Stimulated activated memory B cell treated with anti-CD40 and anti-IgM and Interleukin-4, amounts not matched to agents 10 μg/mL and 1 μg/mL and 100 μg/mL, for 72 hours (primary cell): ENCODE measurements at regions not wholly inside any gene's neighbourhood (a gene's known extent, or its start where the extent isn't known, plus 50 kb on each side); places are given as distances from the start of the nearest gene placed in this dataset.

Source experiments
- ATAC-seq: fragments of 150-1000 bp; cut with Tn5 transposase; 2 replicates; pipeline ENCODE4 v1.10.0; 2021
- H3K27ac Mint-ChIP-seq: one replicate; pipeline ENCODE4 v1.8.0; 2022; ENCODE audit warnings: mild to moderate bottlenecking, mixed read lengths
- H3K27me3 Mint-ChIP-seq: one replicate; pipeline ENCODE4 v1.8.0; 2022; ENCODE audit warnings: mixed read lengths
- H3K36me3 Mint-ChIP-seq: one replicate; pipeline ENCODE4 v1.8.0; 2022; ENCODE audit warnings: mixed read lengths
- H3K4me1 Mint-ChIP-seq: one replicate; pipeline ENCODE4 v1.8.0; 2022; ENCODE audit warnings: mixed read lengths
- H3K4me3 Mint-ChIP-seq: one replicate; pipeline ENCODE4 v1.8.0; 2022; ENCODE audit warnings: mild to moderate bottlenecking, moderate library complexity, mixed read lengths
- H3K9me3 Mint-ChIP-seq: one replicate; pipeline ENCODE4 v1.8.0; 2022; ENCODE audit warnings: mixed read lengths

- Mint-ChIP-seq H3K27me3 (no peaks in the 10 kb centered on the region), H3K9me3 (no peaks in the 10 kb centered on the region), H3K27ac (no peak overlapping the region), H3K4me3 (no peak overlapping the region), H3K4me1 (peaks cover 6% of the 10 kb centered on the region), H3K36me3 (no peaks in the 10 kb centered on the region)
- ATAC-seq: no peak
Measured at GRCh38 chrX:45784590-45784989, 583.9 kb upstream of the DIPK2B start.

GRCh38 chrX:45783002-45783401 lies 582.3 kb upstream of the DIPK2B start:
- ATAC-seq: no peak
- Mint-ChIP-seq H3K9me3 (no peaks in the 10 kb centered on the region), H3K27ac (peak overlapping the region; percentile 74), H3K36me3 (no peaks in the 10 kb centered on the region), H3K27me3 (no peaks in the 10 kb centered on the region), H3K4me1 (peaks cover 6% of the 10 kb centered on the region), H3K4me3 (no peak overlapping the region)

DNA sequence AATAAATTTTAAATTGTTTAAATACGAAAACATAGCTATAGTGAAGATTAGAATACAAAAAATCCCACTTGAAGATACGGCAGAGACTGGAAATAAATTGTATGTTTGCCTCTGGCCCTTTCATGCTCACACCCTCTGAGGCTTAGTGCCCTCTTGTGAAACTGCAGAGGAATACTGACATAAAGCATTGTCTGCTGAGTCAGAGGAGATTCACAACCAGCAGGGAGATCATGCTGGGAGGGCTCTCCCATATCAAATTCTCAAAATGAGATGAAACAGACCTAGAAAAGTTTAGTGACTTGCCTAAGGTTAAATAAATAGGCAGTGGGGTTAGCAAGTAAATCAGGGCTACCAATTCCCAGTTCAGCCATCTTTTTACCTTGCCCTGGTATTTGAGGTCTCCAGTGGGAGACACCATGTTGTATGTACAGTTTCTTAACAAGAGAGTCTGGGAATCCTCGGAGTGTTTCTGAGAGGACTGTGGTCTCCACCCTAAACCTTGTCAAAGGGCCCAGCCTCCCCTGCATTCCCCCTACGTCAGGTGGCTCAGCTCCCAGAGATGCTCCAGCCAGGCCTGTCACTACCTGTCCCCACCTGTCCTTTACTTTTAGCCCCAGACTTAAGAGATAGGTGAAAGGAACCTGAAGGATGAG lies 581.4 kb upstream of the DIPK2B start:
- Mint-ChIP-seq H3K27ac (peak overlapping the region; percentile 74), H3K27me3 (no peaks in the 10 kb centered on the region), H3K9me3 (no peaks in the 10 kb centered on the region), H3K4me3 (no peak overlapping the region), H3K4me1 (peaks cover 12% of the 10 kb centered on the region), H3K36me3 (no peaks in the 10 kb centered on the region)
- ATAC-seq: no peak

GRCh38 chrX:45778616-45779015 lies 577.9 kb upstream of the DIPK2B start:
- ATAC-seq: no peak
- H3K4me1 Mint-ChIP-seq: peaks cover 12% of the 10 kb centered on the region
- H3K36me3 Mint-ChIP-seq: no peaks in the 10 kb centered on the region
- H3K4me3 Mint-ChIP-seq: no peak overlapping the region
- no peaks in the 10 kb centered on the region for H3K27me3 Mint-ChIP-seq
- H3K27ac Mint-ChIP-seq: no peak overlapping the region
- H3K9me3 Mint-ChIP-seq: no peaks in the 10 kb centered on the region

DNA sequence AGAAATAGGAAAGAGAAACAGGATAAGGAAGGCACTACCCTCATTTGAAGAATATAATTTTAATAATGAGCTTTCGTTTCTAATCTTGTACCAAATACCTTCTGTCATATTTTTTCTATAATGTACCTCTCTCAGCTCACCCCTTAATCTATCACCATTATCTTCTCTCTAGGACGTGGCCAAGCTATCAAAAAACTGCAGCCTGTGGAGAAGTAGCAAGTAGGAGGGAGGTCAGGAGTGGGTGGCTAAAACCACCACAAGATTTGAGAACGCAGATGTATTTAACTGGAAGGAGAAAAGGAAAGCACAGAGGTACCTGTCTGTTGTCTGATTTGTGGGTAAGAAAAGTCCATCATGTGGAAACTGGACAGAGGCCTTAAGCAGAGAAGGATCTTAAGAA lies 576.7 kb upstream of the DIPK2B start:
- Mint-ChIP-seq H3K27ac (no peak overlapping the region), H3K4me3 (no peak overlapping the region), H3K36me3 (no peaks in the 10 kb centered on the region), H3K27me3 (no peaks in the 10 kb centered on the region), H3K4me1 (peaks cover 6% of the 10 kb centered on the region), H3K9me3 (no peaks in the 10 kb centered on the region)
- ATAC-seq: no peak

DNA sequence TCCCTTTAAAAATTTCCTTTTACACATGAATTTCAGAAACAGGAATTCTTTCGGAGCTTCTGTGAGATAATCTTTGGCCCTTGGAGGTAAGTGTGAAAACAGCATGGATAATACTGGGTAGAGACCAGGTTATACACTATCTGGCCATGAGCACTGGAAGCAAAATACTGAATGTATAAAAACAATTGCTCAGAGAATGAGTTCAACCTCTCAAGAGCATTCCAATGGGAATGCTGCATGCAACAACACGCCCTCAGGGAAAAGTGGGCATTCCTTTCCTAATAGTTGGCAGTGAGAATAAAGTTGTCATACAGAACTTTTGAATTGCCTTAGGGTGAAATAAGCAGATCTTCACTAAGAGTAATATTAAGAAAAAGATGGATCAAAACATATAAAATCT lies 574.8 kb upstream of the DIPK2B start:
- Mint-ChIP-seq H3K36me3 (no peaks in the 10 kb centered on the region), H3K27me3 (no peaks in the 10 kb centered on the region), H3K9me3 (no peaks in the 10 kb centered on the region), H3K4me1 (peaks cover 15% of the 10 kb centered on the region), H3K4me3 (no peak overlapping the region), H3K27ac (no peak overlapping the region)
- ATAC-seq: no peak

DNA sequence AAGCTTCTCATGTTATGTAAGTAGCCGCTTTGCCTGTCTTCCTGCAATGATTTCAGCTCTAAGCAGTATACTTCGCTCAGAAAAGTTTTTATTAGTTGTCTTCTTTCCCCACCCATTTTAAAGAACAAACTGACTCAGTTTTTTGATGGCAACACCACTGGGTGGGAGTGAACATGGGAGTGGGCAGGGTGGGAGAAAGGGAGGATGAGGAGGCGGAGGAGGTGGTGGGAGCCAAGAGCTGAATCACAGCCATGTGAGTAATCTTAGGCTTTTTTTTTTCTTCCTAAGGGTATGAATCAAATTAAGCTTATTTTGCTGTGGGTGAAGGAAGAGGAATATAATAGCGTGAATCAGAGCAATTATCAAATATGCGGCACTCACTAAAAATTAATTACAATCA lies 574.3 kb upstream of the DIPK2B start:
- Mint-ChIP-seq H3K27ac (no peak overlapping the region), H3K4me3 (no peak overlapping the region), H3K4me1 (peaks cover 18% of the 10 kb centered on the region), H3K9me3 (no peaks in the 10 kb centered on the region), H3K36me3 (no peaks in the 10 kb centered on the region), H3K27me3 (no peaks in the 10 kb centered on the region)
- no peak for ATAC-seq

DNA sequence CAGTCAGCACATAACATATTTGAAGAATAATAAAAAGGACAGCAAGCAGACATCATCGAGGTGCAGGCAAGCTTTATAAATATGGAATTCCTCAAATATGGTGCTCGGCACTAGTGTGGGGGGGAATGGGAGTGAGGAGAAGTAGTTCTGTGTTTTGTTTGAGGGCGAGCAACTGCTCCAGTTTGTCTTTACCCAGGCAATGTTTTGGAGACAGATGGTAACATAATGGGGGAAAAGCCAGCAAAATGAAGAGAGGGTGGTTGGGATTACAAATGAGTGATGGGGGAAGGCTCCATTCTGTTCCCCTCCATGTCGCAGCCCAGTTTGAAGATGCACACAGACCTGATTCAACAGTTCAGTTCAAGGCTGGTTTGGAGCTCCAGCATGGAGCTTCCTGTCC lies 572.9 kb upstream of the DIPK2B start:
- ATAC-seq: no peak
- no peaks in the 10 kb centered on the region for H3K27me3 Mint-ChIP-seq
- no peaks in the 10 kb centered on the region for H3K36me3 Mint-ChIP-seq
- no peaks in the 10 kb centered on the region for H3K9me3 Mint-ChIP-seq
- H3K4me3 Mint-ChIP-seq: no peak overlapping the region
- H3K27ac Mint-ChIP-seq: no peak overlapping the region
- H3K4me1 Mint-ChIP-seq: peaks cover 18% of the 10 kb centered on the region

DNA sequence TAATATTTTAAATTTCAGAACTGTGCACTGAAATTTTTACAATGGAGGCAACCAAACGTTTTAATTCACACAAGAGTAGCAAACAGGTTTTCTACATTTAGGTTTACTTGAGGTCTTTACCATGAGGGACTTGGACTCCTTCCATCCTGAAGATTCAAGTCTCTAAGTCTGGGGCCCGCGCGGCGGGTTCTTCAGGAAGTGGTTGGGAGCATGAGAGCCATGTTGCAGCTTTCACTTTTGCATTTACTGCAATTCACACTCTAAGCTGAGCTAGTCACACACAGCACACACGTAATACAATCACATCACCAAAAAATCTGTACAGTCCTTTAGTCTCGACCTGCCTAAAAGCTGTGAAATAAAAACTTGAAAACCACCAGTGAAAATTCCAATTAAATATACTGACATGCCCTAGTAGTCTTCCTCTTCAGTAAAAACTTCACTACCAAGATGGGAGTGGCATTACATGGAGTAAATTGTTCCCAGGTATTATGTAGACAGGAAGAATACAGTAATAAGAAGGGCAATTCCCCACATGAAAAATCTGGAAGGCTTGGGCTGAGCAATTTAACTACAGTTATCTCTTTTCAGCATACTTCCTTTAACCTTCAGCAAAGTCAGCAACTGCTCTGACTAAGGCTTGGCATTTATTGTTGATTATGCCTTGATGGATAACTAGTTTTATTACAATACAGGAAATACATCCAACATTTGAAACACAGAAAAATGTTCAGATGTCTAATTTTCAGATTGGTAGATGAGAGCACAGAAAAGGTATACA lies 571.1 kb upstream of the DIPK2B start:
- ATAC-seq: peak; percentile 56

GRCh38 chrX:45771114-45771513 lies 570.4 kb upstream of the DIPK2B start:
- Mint-ChIP-seq H3K4me3 (peak overlapping the region; percentile 68), H3K36me3 (no peaks in the 10 kb centered on the region), H3K27me3 (no peaks in the 10 kb centered on the region), H3K9me3 (no peaks in the 10 kb centered on the region), H3K4me1 (peaks cover 21% of the 10 kb centered on the region), H3K27ac (peak overlapping the region; percentile 80)
- ATAC-seq: no peak

More for the DNA sequence above, 571.1 kb upstream of the DIPK2B start:
- Mint-ChIP-seq H3K27ac (peak overlapping the region; percentile 80), H3K9me3 (no peaks in the 10 kb centered on the region), H3K27me3 (no peaks in the 10 kb centered on the region), H3K4me1 (peaks cover 21% of the 10 kb centered on the region), H3K4me3 (peak overlapping the region; percentile 68), H3K36me3 (no peaks in the 10 kb centered on the region)

DNA sequence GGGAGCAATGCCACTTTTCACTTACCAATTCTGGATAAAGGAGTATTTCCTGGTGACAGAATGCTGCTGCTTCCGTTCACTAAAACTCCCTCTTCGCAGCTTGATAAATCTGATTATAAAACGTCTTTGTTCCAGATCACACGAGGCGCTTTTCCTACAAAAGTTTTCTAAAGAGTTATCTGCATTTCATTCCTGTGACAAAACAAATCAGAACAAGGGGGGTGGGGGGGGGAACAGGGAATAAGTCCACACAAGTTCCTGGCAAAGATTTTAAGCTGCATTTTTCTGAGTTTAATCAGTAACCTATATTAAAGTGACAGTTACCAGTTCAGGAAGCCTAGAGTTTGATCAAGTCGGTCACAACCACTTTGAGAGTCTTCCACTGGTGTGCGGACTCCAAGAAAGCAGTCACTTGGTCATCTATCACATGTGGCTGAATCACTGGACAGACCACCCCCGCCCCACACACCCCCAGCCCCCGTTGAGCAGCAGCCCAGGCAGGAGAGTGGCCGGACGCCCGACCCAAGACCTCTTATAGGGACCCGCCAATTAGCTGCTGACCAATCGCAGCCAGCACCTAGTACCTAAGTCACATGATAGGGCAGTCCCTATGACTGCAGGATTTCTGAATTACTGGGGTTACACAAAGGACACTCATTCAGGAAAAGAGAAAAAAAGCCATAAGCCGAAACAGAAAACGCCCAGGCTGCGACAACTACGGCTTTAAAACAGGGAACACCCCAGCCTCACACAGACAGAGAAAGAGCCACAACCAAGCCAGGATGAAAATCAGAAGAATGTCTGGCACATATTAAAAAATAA lies 569.3 kb upstream of the DIPK2B start:
- Mint-ChIP-seq H3K9me3 (no peaks in the 10 kb centered on the region), H3K27ac (peak overlapping the region; percentile 80), H3K27me3 (no peaks in the 10 kb centered on the region), H3K4me3 (peak overlapping the region; percentile 80), H3K4me1 (peaks cover 32% of the 10 kb centered on the region), H3K36me3 (no peaks in the 10 kb centered on the region)
- ATAC-seq: peak; percentile 92

GRCh38 chrX:45768666-45769236 lies 568.1 kb upstream of the DIPK2B start:
- no peak for ATAC-seq
- Mint-ChIP-seq H3K27ac (peak overlapping the region; percentile 80), H3K4me3 (peak overlapping the region; percentile 80), H3K9me3 (no peaks in the 10 kb centered on the region), H3K36me3 (no peaks in the 10 kb centered on the region), H3K27me3 (no peaks in the 10 kb centered on the region), H3K4me1 (peaks cover 34% of the 10 kb centered on the region)

GRCh38 chrX:45766981-45767501 lies 566.4 kb upstream of the DIPK2B start:
- Mint-ChIP-seq H3K27ac (peak overlapping the region; percentile 82), H3K4me3 (peak overlapping the region; percentile 82), H3K9me3 (no peaks in the 10 kb centered on the region), H3K4me1 (peaks cover 41% of the 10 kb centered on the region), H3K36me3 (peaks cover 2% of the 10 kb centered on the region), H3K27me3 (no peaks in the 10 kb centered on the region)
- ATAC-seq: no peak

- peaks cover 41% of the 10 kb centered on the region for H3K4me1 Mint-ChIP-seq
- no peak for ATAC-seq
- H3K4me3 Mint-ChIP-seq: no peak overlapping the region
Measured at GRCh38 chrX:45765767-45766166, 565.1 kb upstream of the DIPK2B start.

GRCh38 chrX:45765281-45765680 lies 564.6 kb upstream of the DIPK2B start:
- H3K4me3 Mint-ChIP-seq: no peak overlapping the region
- H3K27me3 Mint-ChIP-seq: no peaks in the 10 kb centered on the region
- H3K9me3 Mint-ChIP-seq: no peaks in the 10 kb centered on the region
- H3K27ac Mint-ChIP-seq: peak overlapping the region; percentile 64
- peaks cover 41% of the 10 kb centered on the region for H3K4me1 Mint-ChIP-seq
- H3K36me3 Mint-ChIP-seq: peaks cover 5% of the 10 kb centered on the region
- no peak for ATAC-seq

More at GRCh38 chrX:45765767-45766166, 565.1 kb upstream of the DIPK2B start:
- no peaks in the 10 kb centered on the region for H3K27me3 Mint-ChIP-seq
- H3K9me3 Mint-ChIP-seq: no peaks in the 10 kb centered on the region
- H3K27ac Mint-ChIP-seq: peak overlapping the region; percentile 64
- H3K36me3 Mint-ChIP-seq: peaks cover 5% of the 10 kb centered on the region
